Mammary epithelial cell (primary cell): ENCODE measurements at regions not wholly inside any gene's neighbourhood (a gene's known extent, or its start where the extent isn't known, plus 50 kb on each side); places are given as distances from the start of the nearest gene placed in this dataset.
"Not testable (repeated sequence)": the region's sequence is repeated elsewhere in the genome, so short reads cannot be mapped to it uniquely, and the experiment has no call there.

Experiments used
- EZH2 ChIP-seq: IDR thresholded peaks from 2 replicates; pipeline ENCODE4 v1.6.1; 2012; ENCODE audit warnings: low read length, inconsistent platforms, borderline replicate concordance
- TF ChIP-seq, protein P1 (sequence below), 2 donors: IDR thresholded peaks in 1 of 2; conservative IDR thresholded peaks in 1 of 2; 2 replicates each; pipeline ENCODE4 v1.5.1; 2011 to 2012; ENCODE audit warnings: inconsistent platforms in 2 of 2, low read length in 2 of 2, mild to moderate bottlenecking in 2 of 2, control low read depth in 1 of 2, low read depth in 1 of 2; ENCODE audit not compliant: insufficient read depth in 1 of 2; ENCODE audit errors: extremely low read depth in 1 of 2

DNA sequence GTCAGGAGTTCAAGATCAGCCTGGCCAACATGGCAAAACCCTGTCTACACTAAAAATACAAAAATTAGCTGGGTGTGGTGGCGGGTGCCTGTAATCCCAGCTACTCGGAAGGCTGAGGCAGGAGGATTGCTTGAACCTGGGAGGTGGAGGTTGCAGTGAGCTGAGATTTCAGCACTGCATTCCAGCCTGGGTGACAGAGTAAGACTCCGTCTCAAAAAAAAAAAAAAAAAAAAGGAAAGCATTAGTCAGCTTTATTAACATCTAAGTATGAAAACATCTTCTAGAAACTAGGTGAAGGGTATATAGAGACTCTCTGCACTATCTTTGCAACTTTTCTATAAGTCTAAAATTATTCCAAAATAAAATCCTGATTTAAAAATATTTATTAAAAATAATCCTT lies 152.2 kb downstream of the BLID start:
- TF ChIP-seq, protein P1, sequence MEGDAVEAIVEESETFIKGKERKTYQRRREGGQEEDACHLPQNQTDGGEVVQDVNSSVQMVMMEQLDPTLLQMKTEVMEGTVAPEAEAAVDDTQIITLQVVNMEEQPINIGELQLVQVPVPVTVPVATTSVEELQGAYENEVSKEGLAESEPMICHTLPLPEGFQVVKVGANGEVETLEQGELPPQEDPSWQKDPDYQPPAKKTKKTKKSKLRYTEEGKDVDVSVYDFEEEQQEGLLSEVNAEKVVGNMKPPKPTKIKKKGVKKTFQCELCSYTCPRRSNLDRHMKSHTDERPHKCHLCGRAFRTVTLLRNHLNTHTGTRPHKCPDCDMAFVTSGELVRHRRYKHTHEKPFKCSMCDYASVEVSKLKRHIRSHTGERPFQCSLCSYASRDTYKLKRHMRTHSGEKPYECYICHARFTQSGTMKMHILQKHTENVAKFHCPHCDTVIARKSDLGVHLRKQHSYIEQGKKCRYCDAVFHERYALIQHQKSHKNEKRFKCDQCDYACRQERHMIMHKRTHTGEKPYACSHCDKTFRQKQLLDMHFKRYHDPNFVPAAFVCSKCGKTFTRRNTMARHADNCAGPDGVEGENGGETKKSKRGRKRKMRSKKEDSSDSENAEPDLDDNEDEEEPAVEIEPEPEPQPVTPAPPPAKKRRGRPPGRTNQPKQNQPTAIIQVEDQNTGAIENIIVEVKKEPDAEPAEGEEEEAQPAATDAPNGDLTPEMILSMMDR (conservative IDR thresholded peaks at IDR 0.05 in 1 of 2, IDR thresholded peaks at IDR 0.05 in 1 of 2; ENCODE audit: extremely low read depth in 1 of 2, insufficient read depth in 1 of 2, low read depth in 1 of 2, low read length in 2 of 2) = not testable (repeated sequence)
- TF ChIP-seq EZH2 = not testable (repeated sequence)
